HG02678 (cell line): ENCODE measurements at regions not wholly inside any gene's neighbourhood (a gene's known extent, or its start where the extent isn't known, plus 50 kb on each side); places are given as distances from the start of the nearest gene placed in this dataset.
"Not testable (repeated sequence)": the region's sequence is repeated elsewhere in the genome, so short reads cannot be mapped to it uniquely, and the experiment has no call there.

Experiments used
- ATAC-seq: cut with Tn5 transposase; IDR thresholded peaks from one replicate; pipeline ENCODE4 v1.9.1; 2021; ENCODE audit warnings: mild to moderate bottlenecking, moderate library complexity; ENCODE audit not compliant: unreplicated experiment

- peak; percentile 99 for ATAC-seq
Observed at GRCh38 chr2:129347486-129348217, 631.8 kb upstream of the RAB6C start.

GRCh38 chr2:129354631-129355030 is 624.8 kb upstream of the RAB6C start:
- no peak for ATAC-seq

GRCh38 chr2:129361688-129362087 is 617.8 kb upstream of the RAB6C start:
- ATAC-seq = no peak

GRCh38 chr2:129366263-129366662 is 613.2 kb upstream of the RAB6C start:
- ATAC-seq = no peak

GRCh38 chr2:129367107-129367506 is 612.4 kb upstream of the RAB6C start:
- no peak for ATAC-seq

- ATAC-seq = peak; percentile 78
Observed at GRCh38 chr2:129369437-129369836, 610.0 kb upstream of the RAB6C start.

- no peak for ATAC-seq
Observed at GRCh38 chr2:129374452-129374851, 605.0 kb upstream of the RAB6C start.

- no peak for ATAC-seq
Observed at GRCh38 chr2:129375632-129376425, 603.6 kb upstream of the RAB6C start.

- no peak for ATAC-seq
Observed at GRCh38 chr2:129376426-129377077, 602.9 kb upstream of the RAB6C start.

GRCh38 chr2:129377078-129377469 is 602.4 kb upstream of the RAB6C start:
- no peak for ATAC-seq

- no peak for ATAC-seq
Observed at GRCh38 chr2:129378186-129378585, 601.3 kb upstream of the RAB6C start.

- peak; percentile 54 for ATAC-seq
Observed at GRCh38 chr2:129379411-129379810, 600.1 kb upstream of the RAB6C start.

GRCh38 chr2:129381789-129382188 is 597.7 kb upstream of the RAB6C start:
- no peak for ATAC-seq

- no peak for ATAC-seq
Observed at GRCh38 chr2:129388870-129389269, 590.6 kb upstream of the RAB6C start.

- no peak for ATAC-seq
Observed at GRCh38 chr2:129393816-129394215, 585.6 kb upstream of the RAB6C start.

- ATAC-seq = peak; percentile 76
Observed at GRCh38 chr2:129396980-129397599, 582.4 kb upstream of the RAB6C start.

GRCh38 chr2:129400826-129401225 is 578.6 kb upstream of the RAB6C start:
- no peak for ATAC-seq

- no peak for ATAC-seq
Observed at GRCh38 chr2:129402076-129402475, 577.4 kb upstream of the RAB6C start.

GRCh38 chr2:129404000-129404685 is 575.3 kb upstream of the RAB6C start:
- ATAC-seq = no peak

- ATAC-seq = no peak
Observed at GRCh38 chr2:129408570-129408969, 570.9 kb upstream of the RAB6C start.

GRCh38 chr2:129417041-129417440 is 562.4 kb upstream of the RAB6C start:
- not testable (repeated sequence) for ATAC-seq
